ENCODE measurements at regions not wholly inside any gene's neighbourhood (a gene's known extent, or its start where the extent isn't known, plus 50 kb on each side); places are given as distances from the start of the nearest gene placed in this dataset.
"Not testable (repeated sequence)": the region's sequence is repeated elsewhere in the genome, so short reads cannot be mapped to it uniquely, and the experiment has no call there.

- Histone ChIP-seq H3K9me3 (no peaks in the 10 kb centered on the region), H3K27ac (no peak overlapping the region), H3K27me3 (no peaks in the 10 kb centered on the region), H3K4me1 (no peaks in the 10 kb centered on the region), H3K36me3 (no peaks in the 10 kb centered on the region), H3K4me3 (no peak overlapping the region)
- no peak for DNase-seq (ENCODE audit: low spot score in 2 of 2)
- no peak for TF ChIP-seq POLR2A (IDR thresholded peaks at IDR 0.05)
- TF ChIP-seq EP300 (IDR thresholded peaks at IDR 0.05) = no peak
- no peak for TF ChIP-seq POLR2AphosphoS5 (IDR thresholded peaks at IDR 0.05)
- TF ChIP-seq, protein P1, sequence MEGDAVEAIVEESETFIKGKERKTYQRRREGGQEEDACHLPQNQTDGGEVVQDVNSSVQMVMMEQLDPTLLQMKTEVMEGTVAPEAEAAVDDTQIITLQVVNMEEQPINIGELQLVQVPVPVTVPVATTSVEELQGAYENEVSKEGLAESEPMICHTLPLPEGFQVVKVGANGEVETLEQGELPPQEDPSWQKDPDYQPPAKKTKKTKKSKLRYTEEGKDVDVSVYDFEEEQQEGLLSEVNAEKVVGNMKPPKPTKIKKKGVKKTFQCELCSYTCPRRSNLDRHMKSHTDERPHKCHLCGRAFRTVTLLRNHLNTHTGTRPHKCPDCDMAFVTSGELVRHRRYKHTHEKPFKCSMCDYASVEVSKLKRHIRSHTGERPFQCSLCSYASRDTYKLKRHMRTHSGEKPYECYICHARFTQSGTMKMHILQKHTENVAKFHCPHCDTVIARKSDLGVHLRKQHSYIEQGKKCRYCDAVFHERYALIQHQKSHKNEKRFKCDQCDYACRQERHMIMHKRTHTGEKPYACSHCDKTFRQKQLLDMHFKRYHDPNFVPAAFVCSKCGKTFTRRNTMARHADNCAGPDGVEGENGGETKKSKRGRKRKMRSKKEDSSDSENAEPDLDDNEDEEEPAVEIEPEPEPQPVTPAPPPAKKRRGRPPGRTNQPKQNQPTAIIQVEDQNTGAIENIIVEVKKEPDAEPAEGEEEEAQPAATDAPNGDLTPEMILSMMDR (IDR thresholded peaks at IDR 0.05) = no peak
Measured at GRCh38 chr4:11970754-11971153, 542.1 kb upstream of the HS3ST1 start.

- TF ChIP-seq, protein P1 (IDR thresholded peaks at IDR 0.05) = no peak
- TF ChIP-seq POLR2A (IDR thresholded peaks at IDR 0.05) (no peak), POLR2AphosphoS5 (IDR thresholded peaks at IDR 0.05) (no peak), EP300 (IDR thresholded peaks at IDR 0.05) (no peak)
- no peak overlapping the region for H3K27ac ChIP-seq
Measured at GRCh38 chr4:11966782-11967181, 538.1 kb upstream of the HS3ST1 start.

GRCh38 chr4:11954093-11954492 is 525.4 kb upstream of the HS3ST1 start:
- Histone ChIP-seq H3K36me3 (no peaks in the 10 kb centered on the region), H3K27ac (no peak overlapping the region), H3K27me3 (no peaks in the 10 kb centered on the region), H3K9me3 (no peaks in the 10 kb centered on the region), H3K4me3 (no peak overlapping the region), H3K4me1 (no peaks in the 10 kb centered on the region)
- no peak for DNase-seq (ENCODE audit: low spot score in 2 of 2)
- TF ChIP-seq POLR2AphosphoS5 (IDR thresholded peaks at IDR 0.05) = no peak
- no peak for TF ChIP-seq EP300 (IDR thresholded peaks at IDR 0.05)
- TF ChIP-seq, protein P1 (IDR thresholded peaks at IDR 0.05) = no peak
- no peak for TF ChIP-seq POLR2A (IDR thresholded peaks at IDR 0.05)
- 54% methylated on average over 2 of the region's 2 CpGs for WGBS

More at GRCh38 chr4:11966782-11967181, 538.1 kb upstream of the HS3ST1 start:
- no peaks in the 10 kb centered on the region for H3K36me3 ChIP-seq
- H3K27me3 ChIP-seq = no peaks in the 10 kb centered on the region
- H3K9me3 ChIP-seq = peaks cover 4% of the 10 kb centered on the region
- no peak overlapping the region for H3K4me3 ChIP-seq
- no peaks in the 10 kb centered on the region for H3K4me1 ChIP-seq
- DNase-seq (ENCODE audit: low spot score in 2 of 2) = no peak
- WGBS = 54% methylated on average over 4 of the region's 4 CpGs

GRCh38 chr4:11949355-11949754 is 520.7 kb upstream of the HS3ST1 start:
- DNase-seq (ENCODE audit: low spot score in 2 of 2) = no peak
- no peaks in the 10 kb centered on the region for H3K27me3 ChIP-seq
- H3K4me1 ChIP-seq = no peaks in the 10 kb centered on the region
- no peak overlapping the region for H3K4me3 ChIP-seq
- H3K9me3 ChIP-seq = no peaks in the 10 kb centered on the region
- TF ChIP-seq, protein P1 (IDR thresholded peaks at IDR 0.05) = no peak
- no peak for TF ChIP-seq POLR2AphosphoS5 (IDR thresholded peaks at IDR 0.05)
- no peak for TF ChIP-seq POLR2A (IDR thresholded peaks at IDR 0.05)
- TF ChIP-seq EP300 (IDR thresholded peaks at IDR 0.05) = no peak
- no peak overlapping the region for H3K27ac ChIP-seq
- WGBS = 88% methylated on average over 3 of the region's 3 CpGs
- H3K36me3 ChIP-seq = no peaks in the 10 kb centered on the region

DNA sequence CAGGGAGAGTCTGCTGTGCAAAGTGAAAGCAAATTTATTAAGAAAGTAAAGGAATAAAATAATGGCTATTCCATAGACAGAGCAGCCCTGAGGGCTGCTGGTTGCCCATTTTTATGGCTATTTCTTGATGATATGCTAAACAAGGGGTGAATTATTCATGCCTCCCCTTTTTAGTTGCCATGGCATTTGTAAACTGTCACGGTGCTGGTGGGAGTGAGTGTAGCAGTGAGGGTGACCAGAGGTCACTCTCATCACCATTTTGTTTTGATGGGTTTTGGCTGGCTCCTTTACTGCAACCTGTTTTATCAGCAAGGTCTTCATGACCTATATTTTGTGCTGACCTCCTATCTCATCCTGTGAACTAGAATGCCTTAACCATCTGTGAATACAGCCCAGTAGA is 518.9 kb upstream of the HS3ST1 start:
- not testable (repeated sequence) for DNase-seq (ENCODE audit: low spot score in 2 of 2); H3K36me3 ChIP-seq; H3K4me3 ChIP-seq; H3K27ac ChIP-seq; H3K9me3 ChIP-seq; H3K4me1 ChIP-seq; H3K27me3 ChIP-seq
- WGBS = 38% methylated on average over 1 of the region's 1 CpG

- DNase-seq (ENCODE audit: low spot score in 2 of 2) = no peak
- no peaks in the 10 kb centered on the region for H3K27me3 ChIP-seq
- H3K27ac ChIP-seq = no peak overlapping the region
- H3K4me1 ChIP-seq = no peaks in the 10 kb centered on the region
- H3K4me3 ChIP-seq = no peak overlapping the region
- no peaks in the 10 kb centered on the region for H3K9me3 ChIP-seq
- no peaks in the 10 kb centered on the region for H3K36me3 ChIP-seq
- TF ChIP-seq POLR2A (IDR thresholded peaks at IDR 0.05) = no peak
- TF ChIP-seq, protein P1 (IDR thresholded peaks at IDR 0.05) = no peak
- TF ChIP-seq POLR2AphosphoS5 (IDR thresholded peaks at IDR 0.05) = no peak
Measured at GRCh38 chr4:11937941-11938340, 509.2 kb upstream of the HS3ST1 start.
